IMR-90 (cell line): ENCODE measurements at regions not wholly inside any gene's neighbourhood (a gene's known extent, or its start where the extent isn't known, plus 50 kb on each side); places are given as distances from the start of the nearest gene placed in this dataset.

Source experiments
- BHLHE40 ChIP-seq: fragments of 150-350 bp; IDR thresholded peaks from 2 replicates; pipeline ENCODE4 v1.6.1; 2016; ENCODE audit warnings: mild to moderate bottlenecking, low read depth, low read length
- CEBPB ChIP-seq: IDR thresholded peaks from 2 replicates; pipeline ENCODE4 v1.6.1; 2012; ENCODE audit warnings: low read depth, low read length, improper control_type of control experiment
- FOS ChIP-seq: fragments of 150-350 bp; IDR thresholded peaks from 2 replicates; pipeline ENCODE4 v1.6.1; 2016; ENCODE audit warnings: low read depth, low read length
- MAFK ChIP-seq: IDR thresholded peaks from 2 replicates; pipeline ENCODE4 v1.6.1; 2012; ENCODE audit warnings: low read depth, low read length, improper control_type of control experiment
- MAZ ChIP-seq: IDR thresholded peaks from 2 replicates; pipeline ENCODE4 v1.6.1; 2012; ENCODE audit warnings: low read depth, mild to moderate bottlenecking, low read length, improper control_type of control experiment, moderate library complexity, borderline replicate concordance
- MXI1 ChIP-seq: IDR thresholded peaks from 2 replicates; pipeline ENCODE4 v1.6.1; 2012; ENCODE audit warnings: low read depth, mild to moderate bottlenecking, low read length, moderate library complexity, borderline replicate concordance
- NFE2L2 ChIP-seq: fragments of 150-350 bp; IDR thresholded peaks from 2 replicates; pipeline ENCODE4 v1.6.1; 2016; ENCODE audit warnings: low read depth, mild to moderate bottlenecking, low read length
- POLR2A ChIP-seq: IDR thresholded peaks from 2 replicates; pipeline ENCODE4 v1.6.1; 2012; ENCODE audit warnings: mild to moderate bottlenecking, low read depth, low read length
- RAD21 ChIP-seq: IDR thresholded peaks from 2 replicates; pipeline ENCODE4 v1.6.1; 2012; ENCODE audit warnings: low read length, improper control_type of control experiment
- RCOR1 ChIP-seq: IDR thresholded peaks from 2 replicates; pipeline ENCODE4 v1.6.1; 2012; ENCODE audit warnings: mild to moderate bottlenecking, low read length, improper control_type of control experiment; ENCODE audit not compliant: insufficient replicate concordance
- RFX5 ChIP-seq: IDR thresholded peaks from 2 replicates; pipeline ENCODE4 v1.8.0; 2012; ENCODE audit warnings: low read depth, mild to moderate bottlenecking, low read length, moderate library complexity
- SMC3 ChIP-seq: fragments of 150-350 bp; IDR thresholded peaks from 2 replicates; pipeline ENCODE4 v1.6.1; 2016; ENCODE audit warnings: low read depth, mild to moderate bottlenecking, antibody characterized with exemption, low read length, moderate library complexity
- TF ChIP-seq, protein P1 (sequence below): conservative IDR thresholded peaks from 2 replicates; pipeline ENCODE4 v1.5.1; 2012; ENCODE audit warnings: mild to moderate bottlenecking, low read depth, low read length, improper control_type of control experiment
- TF ChIP-seq, protein P2 (sequence below): fragments of 150-350 bp; IDR thresholded peaks from 2 replicates; pipeline ENCODE4 v1.6.1; 2017; ENCODE audit warnings: mild to moderate bottlenecking, antibody characterized with exemption, low read length, low read depth

- TF ChIP-seq SMC3: no peak
- TF ChIP-seq, protein P1, sequence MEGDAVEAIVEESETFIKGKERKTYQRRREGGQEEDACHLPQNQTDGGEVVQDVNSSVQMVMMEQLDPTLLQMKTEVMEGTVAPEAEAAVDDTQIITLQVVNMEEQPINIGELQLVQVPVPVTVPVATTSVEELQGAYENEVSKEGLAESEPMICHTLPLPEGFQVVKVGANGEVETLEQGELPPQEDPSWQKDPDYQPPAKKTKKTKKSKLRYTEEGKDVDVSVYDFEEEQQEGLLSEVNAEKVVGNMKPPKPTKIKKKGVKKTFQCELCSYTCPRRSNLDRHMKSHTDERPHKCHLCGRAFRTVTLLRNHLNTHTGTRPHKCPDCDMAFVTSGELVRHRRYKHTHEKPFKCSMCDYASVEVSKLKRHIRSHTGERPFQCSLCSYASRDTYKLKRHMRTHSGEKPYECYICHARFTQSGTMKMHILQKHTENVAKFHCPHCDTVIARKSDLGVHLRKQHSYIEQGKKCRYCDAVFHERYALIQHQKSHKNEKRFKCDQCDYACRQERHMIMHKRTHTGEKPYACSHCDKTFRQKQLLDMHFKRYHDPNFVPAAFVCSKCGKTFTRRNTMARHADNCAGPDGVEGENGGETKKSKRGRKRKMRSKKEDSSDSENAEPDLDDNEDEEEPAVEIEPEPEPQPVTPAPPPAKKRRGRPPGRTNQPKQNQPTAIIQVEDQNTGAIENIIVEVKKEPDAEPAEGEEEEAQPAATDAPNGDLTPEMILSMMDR: no peak
- TF ChIP-seq POLR2A: no peak
- TF ChIP-seq, protein P2, sequence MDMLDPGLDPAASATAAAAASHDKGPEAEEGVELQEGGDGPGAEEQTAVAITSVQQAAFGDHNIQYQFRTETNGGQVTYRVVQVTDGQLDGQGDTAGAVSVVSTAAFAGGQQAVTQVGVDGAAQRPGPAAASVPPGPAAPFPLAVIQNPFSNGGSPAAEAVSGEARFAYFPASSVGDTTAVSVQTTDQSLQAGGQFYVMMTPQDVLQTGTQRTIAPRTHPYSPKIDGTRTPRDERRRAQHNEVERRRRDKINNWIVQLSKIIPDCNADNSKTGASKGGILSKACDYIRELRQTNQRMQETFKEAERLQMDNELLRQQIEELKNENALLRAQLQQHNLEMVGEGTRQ: no peak
- no peak for TF ChIP-seq MAZ
- no peak for TF ChIP-seq RFX5
- no peak for TF ChIP-seq CEBPB
- TF ChIP-seq BHLHE40: no peak
- TF ChIP-seq MXI1: no peak
- no peak for TF ChIP-seq NFE2L2
- TF ChIP-seq RAD21: no peak
- no peak for TF ChIP-seq RCOR1
- TF ChIP-seq MAFK: peak; percentile 70
- no peak for TF ChIP-seq FOS
These were observed 77.3 kb upstream of the TMEM47 start for GRCh38 chrX:34734383-34734782.
